ENCODE measurements at regions not wholly inside any gene's neighbourhood (a gene's known extent, or its start where the extent isn't known, plus 50 kb on each side); places are given as distances from the start of the nearest gene placed in this dataset.

DNA sequence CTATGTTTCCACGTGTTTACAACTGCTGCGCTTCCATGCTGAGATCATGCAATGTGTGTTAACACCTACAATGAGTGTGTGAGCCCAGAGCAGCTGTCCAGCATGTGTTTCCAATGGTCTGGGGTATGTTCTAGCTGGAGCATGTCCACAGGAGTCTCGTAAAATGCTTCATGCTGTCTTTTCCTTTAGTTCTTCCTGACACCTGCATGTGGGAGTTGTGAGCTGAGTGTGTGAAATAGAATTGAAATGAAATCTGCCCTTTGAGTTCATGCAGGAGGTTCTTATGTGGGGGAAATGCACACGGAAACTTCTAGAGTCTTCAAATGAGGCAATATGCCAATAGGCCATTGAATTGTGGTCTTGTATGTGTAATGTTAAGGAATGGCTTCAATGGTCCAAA, 205.1 kb downstream of the RND3 start:
- Histone ChIP-seq H3K27ac (ENCODE audit: low read depth, low read length) (no peak overlapping the region), H3K36me3 (ENCODE audit: control insufficient read depth, insufficient read depth, low read length) (no peaks in the 10 kb centered on the region), H3K4me3 (ENCODE audit: low read depth, low read length) (no peak overlapping the region), H3K4me1 (ENCODE audit: control insufficient read depth, insufficient read depth, low read length) (no peaks in the 10 kb centered on the region), H3K9me3 (ENCODE audit: control insufficient read depth, insufficient read depth, low read length) (no peaks in the 10 kb centered on the region), H3K27me3 (ENCODE audit: control insufficient read depth, insufficient read depth, low read length) (no peaks in the 10 kb centered on the region)
- WGBS (ENCODE audit: insufficient coverage) = 88% methylated on average over 4 of the region's 4 CpGs
- DNase-seq (ENCODE audit: low read depth in 4 of 6, low spot score in 6 of 6) = peak in 1 of 6 donors; percentile 41

DNA sequence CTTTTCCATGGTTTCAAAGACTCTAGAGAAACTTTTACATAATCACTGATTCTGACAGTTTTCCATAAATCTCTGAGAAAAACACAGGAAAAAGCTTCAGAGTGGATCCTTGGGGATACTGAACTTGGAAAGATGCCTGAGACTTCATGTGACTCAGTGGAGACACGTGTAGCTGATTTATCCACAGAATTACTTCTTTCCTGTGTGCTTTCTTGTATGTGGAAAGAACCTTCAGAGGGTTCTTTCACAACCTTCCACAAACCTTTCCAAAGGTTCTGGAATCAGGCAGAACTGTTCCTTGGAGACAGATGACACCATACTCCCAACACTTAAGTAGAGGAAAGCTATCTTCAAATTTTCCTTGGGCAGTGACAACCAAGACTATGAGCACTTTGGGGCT, 207.2 kb downstream of the RND3 start:
- no CpG with 5 or more reads among the region's 1 CpG for WGBS (ENCODE audit: insufficient coverage)

DNA sequence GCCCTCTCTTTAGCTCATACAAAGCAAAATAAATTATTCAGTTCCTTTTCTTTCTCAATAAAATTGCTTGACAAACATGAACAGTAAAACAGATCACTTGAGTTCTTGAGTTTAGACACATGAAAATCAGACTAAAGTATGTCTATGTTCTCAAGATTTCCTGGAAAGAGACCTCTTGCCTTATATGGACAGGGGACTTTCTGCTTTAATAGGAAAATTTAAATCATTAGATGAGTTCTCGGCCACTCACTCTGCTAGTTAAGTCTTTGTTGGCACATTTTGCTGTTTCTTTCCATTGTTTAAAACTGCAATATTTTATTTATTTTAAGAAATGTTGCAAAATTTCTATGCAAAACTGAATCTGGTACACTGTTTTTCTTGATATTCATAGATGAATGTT, 207.8 kb downstream of the RND3 start:
- Histone ChIP-seq H3K27ac (ENCODE audit: low read depth, low read length) (no peak overlapping the region), H3K9me3 (ENCODE audit: control insufficient read depth, insufficient read depth, low read length) (peaks cover 6% of the 10 kb centered on the region), H3K36me3 (ENCODE audit: control insufficient read depth, insufficient read depth, low read length) (no peaks in the 10 kb centered on the region), H3K27me3 (ENCODE audit: control insufficient read depth, insufficient read depth, low read length) (no peaks in the 10 kb centered on the region), H3K4me1 (ENCODE audit: control insufficient read depth, insufficient read depth, low read length) (no peaks in the 10 kb centered on the region), H3K4me3 (ENCODE audit: low read depth, low read length) (no peak overlapping the region)
- DNase-seq (ENCODE audit: low read depth in 4 of 6, low spot score in 6 of 6) = no peak
- no CpG with 5 or more reads among the region's 1 CpG for WGBS (ENCODE audit: insufficient coverage)

More for the DNA sequence above, 207.2 kb downstream of the RND3 start:
- DNase-seq (ENCODE audit: low read depth in 4 of 6, low spot score in 6 of 6) = peak in 1 of 6 donors; percentile 58
- no peaks in the 10 kb centered on the region for H3K36me3 ChIP-seq (ENCODE audit: control insufficient read depth, insufficient read depth, low read length)
- peaks cover 6% of the 10 kb centered on the region for H3K9me3 ChIP-seq (ENCODE audit: control insufficient read depth, insufficient read depth, low read length)
- no peak overlapping the region for H3K27ac ChIP-seq (ENCODE audit: low read depth, low read length)
- H3K4me1 ChIP-seq (ENCODE audit: control insufficient read depth, insufficient read depth, low read length) = no peaks in the 10 kb centered on the region
- no peak overlapping the region for H3K4me3 ChIP-seq (ENCODE audit: low read depth, low read length)
- H3K27me3 ChIP-seq (ENCODE audit: control insufficient read depth, insufficient read depth, low read length) = no peaks in the 10 kb centered on the region

DNA sequence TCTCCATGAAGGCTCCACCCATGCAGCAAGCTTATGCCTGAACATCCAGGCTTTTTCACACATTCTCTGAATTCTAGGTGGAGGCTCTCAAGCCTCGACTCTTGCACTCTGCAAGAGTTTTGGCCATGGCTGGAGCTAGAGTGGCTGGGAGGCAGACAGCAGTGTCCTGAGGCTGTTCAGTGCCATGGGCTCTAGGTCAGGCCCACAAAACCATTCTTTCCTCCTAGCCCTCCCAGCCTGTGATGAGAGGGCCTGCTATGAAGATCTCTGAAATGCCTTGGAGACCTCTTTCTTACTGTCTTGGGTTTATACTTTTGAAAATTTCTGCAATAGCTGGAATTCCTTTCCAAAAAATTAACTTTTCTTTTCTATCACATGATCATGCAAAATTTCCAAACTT, 210.7 kb downstream of the RND3 start:
- H3K27me3 ChIP-seq (ENCODE audit: control insufficient read depth, insufficient read depth, low read length) = no peaks in the 10 kb centered on the region
- no peak overlapping the region for H3K4me3 ChIP-seq (ENCODE audit: low read depth, low read length)
- no peaks in the 10 kb centered on the region for H3K4me1 ChIP-seq (ENCODE audit: control insufficient read depth, insufficient read depth, low read length)
- WGBS (ENCODE audit: insufficient coverage) = 100% methylated on average over 1 of the region's 1 CpG
- H3K36me3 ChIP-seq (ENCODE audit: control insufficient read depth, insufficient read depth, low read length) = no peaks in the 10 kb centered on the region
- H3K27ac ChIP-seq (ENCODE audit: low read depth, low read length) = no peak overlapping the region
- no peak for DNase-seq (ENCODE audit: low read depth in 4 of 6, low spot score in 6 of 6)
- H3K9me3 ChIP-seq (ENCODE audit: control insufficient read depth, insufficient read depth, low read length) = peaks cover 6% of the 10 kb centered on the region

DNA sequence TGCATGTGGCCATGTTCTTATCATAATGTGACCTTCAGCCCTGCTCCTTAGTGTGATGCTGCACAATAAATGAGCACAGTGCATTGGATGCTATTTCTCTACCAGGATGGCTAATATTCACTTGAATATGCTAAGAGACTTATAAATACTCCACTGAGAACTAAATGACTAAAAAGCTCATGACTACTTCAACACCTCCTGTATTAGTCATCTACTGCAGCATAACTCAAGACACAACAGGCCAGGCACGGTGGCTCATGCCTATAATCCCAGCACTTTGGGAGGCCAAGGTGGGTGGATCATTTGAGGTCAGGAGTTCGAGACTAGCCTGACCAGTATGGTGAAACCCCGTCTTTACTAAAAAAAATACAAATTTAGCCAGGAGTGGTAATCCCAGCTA, 213.4 kb downstream of the RND3 start:
- Histone ChIP-seq H3K4me1 (ENCODE audit: control insufficient read depth, insufficient read depth, low read length) (no peaks in the 10 kb centered on the region), H3K27ac (ENCODE audit: low read depth, low read length) (no peak overlapping the region), H3K36me3 (ENCODE audit: control insufficient read depth, insufficient read depth, low read length) (no peaks in the 10 kb centered on the region), H3K9me3 (ENCODE audit: control insufficient read depth, insufficient read depth, low read length) (peaks cover 6% of the 10 kb centered on the region), H3K4me3 (ENCODE audit: low read depth, low read length) (no peak overlapping the region), H3K27me3 (ENCODE audit: control insufficient read depth, insufficient read depth, low read length) (no peaks in the 10 kb centered on the region)
- WGBS (ENCODE audit: insufficient coverage) = 80% methylated on average over 1 of the region's 3 CpGs
- no peak for DNase-seq (ENCODE audit: low read depth in 4 of 6, low spot score in 6 of 6)

DNA sequence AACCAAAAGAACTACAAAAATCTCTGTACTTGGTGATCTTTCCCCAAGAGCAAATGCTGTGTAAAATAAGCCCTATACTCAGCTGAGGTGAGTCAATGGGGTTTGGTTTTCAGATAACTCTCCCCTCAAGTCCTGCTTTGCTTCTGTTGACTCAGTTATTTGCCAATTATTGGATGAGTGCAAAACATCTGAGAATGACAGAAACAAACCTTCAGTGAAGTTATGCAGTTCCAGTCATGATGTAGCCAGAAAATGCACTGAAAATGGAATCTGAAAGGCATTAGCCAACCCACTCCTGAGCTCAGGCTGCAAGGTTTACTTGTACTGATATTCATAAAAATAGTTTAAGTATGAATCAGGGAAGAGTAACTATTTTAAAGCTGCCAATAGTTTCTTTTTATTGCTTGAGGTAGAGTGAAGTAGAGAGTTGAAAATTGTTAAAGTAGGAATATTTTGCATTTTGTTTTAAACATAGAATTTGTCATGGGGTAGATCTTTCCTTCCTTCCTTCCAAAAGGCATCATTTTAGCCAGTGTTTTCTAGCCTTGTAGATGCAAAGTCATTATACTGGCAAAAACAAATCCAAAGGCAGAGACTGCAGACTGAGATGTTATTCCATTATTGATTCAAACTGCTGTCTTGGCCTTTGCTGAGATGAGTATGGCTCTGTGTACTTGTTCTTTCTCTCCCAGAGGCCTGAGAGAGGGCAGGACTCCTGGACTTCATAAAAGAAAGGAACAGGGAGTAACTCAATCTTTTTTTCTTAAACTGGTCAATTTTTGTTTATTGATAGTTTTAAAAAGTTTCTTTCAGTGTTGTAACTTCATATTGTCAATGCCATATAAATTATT, 215.3 kb downstream of the RND3 start:
- Histone ChIP-seq H3K4me1 (ENCODE audit: control insufficient read depth, insufficient read depth, low read length) (no peaks in the 10 kb centered on the region), H3K4me3 (ENCODE audit: low read depth, low read length) (no peak overlapping the region), H3K27me3 (ENCODE audit: control insufficient read depth, insufficient read depth, low read length) (no peaks in the 10 kb centered on the region), H3K27ac (ENCODE audit: low read depth, low read length) (no peak overlapping the region), H3K9me3 (ENCODE audit: control insufficient read depth, insufficient read depth, low read length) (peaks cover 6% of the 10 kb centered on the region), H3K36me3 (ENCODE audit: control insufficient read depth, insufficient read depth, low read length) (no peaks in the 10 kb centered on the region)
- no peak for DNase-seq (ENCODE audit: low read depth in 4 of 6, low spot score in 6 of 6)

DNA sequence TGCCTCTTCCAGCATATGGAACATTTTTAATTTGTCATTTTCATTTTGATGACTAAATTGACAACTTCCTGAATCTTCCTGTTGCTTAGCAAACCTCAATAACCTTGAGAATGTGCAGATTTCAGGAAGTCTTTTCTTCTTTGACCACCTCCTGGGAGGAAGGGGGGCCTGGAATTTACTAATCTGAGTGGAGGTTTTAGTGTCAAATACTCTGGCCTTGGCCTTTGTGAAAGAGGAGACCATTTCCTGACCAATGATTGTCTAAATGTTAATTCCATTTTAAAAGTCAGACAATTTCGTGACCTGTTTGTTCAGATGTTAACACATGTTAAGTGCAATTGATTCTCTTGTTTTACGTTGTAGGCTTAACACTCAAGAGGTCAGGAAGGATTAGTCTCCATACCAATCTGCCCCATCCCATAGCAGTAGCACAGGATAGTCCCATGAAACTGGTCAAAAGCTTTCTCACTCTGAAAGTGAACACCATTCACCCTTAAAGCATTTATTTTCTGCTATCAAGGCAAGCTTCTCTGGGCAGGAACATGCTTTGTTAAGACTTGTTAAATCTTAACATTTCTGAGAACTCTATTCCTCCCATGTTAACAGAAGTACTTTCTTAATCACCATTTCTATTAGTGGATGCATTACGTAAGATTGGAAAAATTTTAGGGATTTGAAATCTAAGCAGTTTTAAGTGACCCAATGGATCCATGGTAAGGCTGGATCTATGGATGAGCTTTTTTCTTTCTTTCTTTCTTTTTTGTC, 219.6 kb downstream of the RND3 start:
- WGBS (ENCODE audit: insufficient coverage) = no CpG with 5 or more reads among the region's 3 CpGs

DNA sequence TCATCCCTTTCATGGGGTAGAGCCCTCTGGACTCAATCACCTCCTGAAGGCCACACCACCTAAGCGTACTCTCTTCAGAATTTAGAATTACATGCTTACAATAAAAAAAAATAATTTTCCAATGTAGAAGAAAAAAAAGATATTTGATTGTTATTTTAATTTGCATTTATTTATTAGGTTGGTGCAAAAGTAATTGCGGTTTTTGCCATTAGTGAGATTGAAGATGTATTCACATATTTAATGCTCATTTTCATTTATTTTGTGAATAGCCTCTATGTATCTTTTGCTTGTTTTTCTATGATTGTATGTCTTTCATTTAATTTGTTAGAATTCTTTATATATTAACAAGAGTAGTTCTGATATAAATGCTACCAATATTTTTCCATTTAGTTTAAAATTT, 220.5 kb downstream of the RND3 start:
- Histone ChIP-seq H3K4me3 (ENCODE audit: low read depth, low read length) (no peak overlapping the region), H3K9me3 (ENCODE audit: control insufficient read depth, insufficient read depth, low read length) (no peaks in the 10 kb centered on the region), H3K27ac (ENCODE audit: low read depth, low read length) (no peak overlapping the region), H3K27me3 (ENCODE audit: control insufficient read depth, insufficient read depth, low read length) (no peaks in the 10 kb centered on the region), H3K36me3 (ENCODE audit: control insufficient read depth, insufficient read depth, low read length) (no peaks in the 10 kb centered on the region), H3K4me1 (ENCODE audit: control insufficient read depth, insufficient read depth, low read length) (no peaks in the 10 kb centered on the region)
- DNase-seq (ENCODE audit: low read depth in 4 of 6, low spot score in 6 of 6) = no peak
- WGBS (ENCODE audit: insufficient coverage) = no CpG with 5 or more reads among the region's 2 CpGs

More for the DNA sequence above, 219.6 kb downstream of the RND3 start:
- H3K36me3 ChIP-seq (ENCODE audit: control insufficient read depth, insufficient read depth, low read length) = no peaks in the 10 kb centered on the region
- no peaks in the 10 kb centered on the region for H3K9me3 ChIP-seq (ENCODE audit: control insufficient read depth, insufficient read depth, low read length)
- no peak overlapping the region for H3K27ac ChIP-seq (ENCODE audit: low read depth, low read length)
- no peak for DNase-seq (ENCODE audit: low read depth in 4 of 6, low spot score in 6 of 6)
- no peaks in the 10 kb centered on the region for H3K4me1 ChIP-seq (ENCODE audit: control insufficient read depth, insufficient read depth, low read length)
- H3K27me3 ChIP-seq (ENCODE audit: control insufficient read depth, insufficient read depth, low read length) = no peaks in the 10 kb centered on the region
- H3K4me3 ChIP-seq (ENCODE audit: low read depth, low read length) = no peak overlapping the region

DNA sequence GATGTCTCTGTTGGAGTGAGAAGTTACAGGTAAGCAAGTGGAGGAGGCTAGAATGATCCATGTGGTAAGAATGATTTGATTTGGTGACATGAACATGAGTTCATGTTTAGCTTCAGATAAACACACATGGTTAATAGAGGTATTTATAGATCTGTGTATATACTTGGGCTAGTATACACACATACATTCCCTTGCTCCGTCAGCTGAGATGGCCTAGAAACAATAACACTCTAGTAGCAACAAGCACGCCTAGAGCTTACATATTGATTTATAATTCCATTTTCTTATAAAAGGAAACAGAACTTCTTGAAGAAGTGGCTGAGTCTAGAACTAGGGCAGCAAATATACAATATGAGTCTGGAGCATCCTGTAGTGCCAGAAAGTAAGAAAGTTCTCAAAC, 223.0 kb downstream of the RND3 start:
- Histone ChIP-seq H3K36me3 (ENCODE audit: control insufficient read depth, insufficient read depth, low read length) (no peaks in the 10 kb centered on the region), H3K4me1 (ENCODE audit: control insufficient read depth, insufficient read depth, low read length) (no peaks in the 10 kb centered on the region), H3K4me3 (ENCODE audit: low read depth, low read length) (no peak overlapping the region), H3K27me3 (ENCODE audit: control insufficient read depth, insufficient read depth, low read length) (no peaks in the 10 kb centered on the region), H3K9me3 (ENCODE audit: control insufficient read depth, insufficient read depth, low read length) (no peaks in the 10 kb centered on the region), H3K27ac (ENCODE audit: low read depth, low read length) (no peak overlapping the region)
- no peak for DNase-seq (ENCODE audit: low read depth in 4 of 6, low spot score in 6 of 6)
- no CpG with 5 or more reads among the region's 2 CpGs for WGBS (ENCODE audit: insufficient coverage)

DNA sequence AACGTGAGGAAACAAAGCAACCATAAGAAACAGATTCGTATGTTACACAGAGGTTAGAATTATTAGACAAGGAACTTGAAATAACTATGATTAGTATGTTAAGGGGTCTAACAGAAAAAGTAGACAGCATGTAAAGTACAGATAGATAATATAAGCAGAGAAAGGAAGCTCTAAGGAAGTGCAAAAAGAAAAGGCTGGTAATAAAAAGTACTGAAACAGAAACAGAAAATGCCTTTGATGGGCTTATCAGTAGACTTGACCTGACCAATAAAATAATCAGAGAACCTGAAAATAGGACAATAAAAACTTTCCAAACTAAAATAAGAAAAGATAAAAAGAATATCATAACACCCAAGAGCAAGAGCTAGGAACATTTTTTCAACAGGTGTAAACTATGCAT, 225.8 kb downstream of the RND3 start:
- DNase-seq (ENCODE audit: low read depth in 4 of 6, low spot score in 6 of 6) = no peak
- no peaks in the 10 kb centered on the region for H3K9me3 ChIP-seq (ENCODE audit: control insufficient read depth, insufficient read depth, low read length)
- WGBS (ENCODE audit: insufficient coverage) = 100% methylated on average over 1 of the region's 2 CpGs

More for the DNA sequence above, 225.8 kb downstream of the RND3 start:
- H3K27ac ChIP-seq (ENCODE audit: low read depth, low read length) = no peak overlapping the region
- no peaks in the 10 kb centered on the region for H3K36me3 ChIP-seq (ENCODE audit: control insufficient read depth, insufficient read depth, low read length)
- no peaks in the 10 kb centered on the region for H3K4me1 ChIP-seq (ENCODE audit: control insufficient read depth, insufficient read depth, low read length)
- no peaks in the 10 kb centered on the region for H3K27me3 ChIP-seq (ENCODE audit: control insufficient read depth, insufficient read depth, low read length)
- no peak overlapping the region for H3K4me3 ChIP-seq (ENCODE audit: low read depth, low read length)
